MM.1S (cell line): ENCODE measurements at regions not wholly inside any gene's neighbourhood (a gene's known extent, or its start where the extent isn't known, plus 50 kb on each side); places are given as distances from the start of the nearest gene placed in this dataset.

Experiments
- CTCF ChIP-seq: fragments of 300-600 bp; sonication (generic); IDR thresholded peaks from 2 replicates; pipeline ENCODE4 v1.5.1; 2016; ENCODE audit warnings: antibody characterized with exemption, low read length, mixed read lengths
- EZH2 ChIP-seq: fragments of 300-600 bp; sonication (generic); optimal IDR thresholded peaks from 2 replicates; pipeline ENCODE3; 2017; ENCODE audit warnings: low read depth, mild to moderate bottlenecking, antibody characterized with exemption, low read length, mixed read lengths

GRCh38 chrX:1836683-1837082 lies 221.8 kb downstream of the ASMT start:
- TF ChIP-seq CTCF (no peak), EZH2 (no peak)
